GM21360 (cell line): ENCODE measurements at regions not wholly inside any gene's neighbourhood (a gene's known extent, or its start where the extent isn't known, plus 50 kb on each side); places are given as distances from the start of the nearest gene placed in this dataset.

Source experiments
- ATAC-seq: cut with Tn5 transposase; IDR thresholded peaks from one replicate; pipeline ENCODE4 v1.9.1; 2021; ENCODE audit warnings: mild to moderate bottlenecking, moderate library complexity; ENCODE audit not compliant: unreplicated experiment

GRCh38 chr10:130834573-130834972, 476.9 kb downstream of the TCERG1L start:
- no peak for ATAC-seq

GRCh38 chr10:130835068-130835467, 476.5 kb downstream of the TCERG1L start:
- ATAC-seq = no peak

- ATAC-seq = no peak
Measured at GRCh38 chr10:130836344-130836743, 475.2 kb downstream of the TCERG1L start.

GRCh38 chr10:130843051-130843653, 468.4 kb downstream of the TCERG1L start:
- no peak for ATAC-seq

GRCh38 chr10:130844310-130844709, 467.2 kb downstream of the TCERG1L start:
- ATAC-seq = no peak

GRCh38 chr10:130847170-130847569, 464.4 kb downstream of the TCERG1L start:
- no peak for ATAC-seq

GRCh38 chr10:130848855-130849254, 462.7 kb downstream of the TCERG1L start:
- no peak for ATAC-seq

- ATAC-seq = no peak
Measured at GRCh38 chr10:130854151-130854550, 457.4 kb downstream of the TCERG1L start.

GRCh38 chr10:130857631-130858295, 453.8 kb downstream of the TCERG1L start:
- ATAC-seq = no peak

GRCh38 chr10:130858626-130859025, 452.9 kb downstream of the TCERG1L start:
- no peak for ATAC-seq

- no peak for ATAC-seq
Measured at GRCh38 chr10:130859427-130859826, 452.1 kb downstream of the TCERG1L start.

- ATAC-seq = no peak
Measured at GRCh38 chr10:130862122-130862521, 449.4 kb downstream of the TCERG1L start.

GRCh38 chr10:130862626-130863025, 448.9 kb downstream of the TCERG1L start:
- ATAC-seq = no peak

GRCh38 chr10:130863044-130863443, 448.5 kb downstream of the TCERG1L start:
- no peak for ATAC-seq

GRCh38 chr10:130864961-130865818, 446.3 kb downstream of the TCERG1L start:
- no peak for ATAC-seq

- ATAC-seq = no peak
Measured at GRCh38 chr10:130866857-130867256, 444.7 kb downstream of the TCERG1L start.

- no peak for ATAC-seq
Measured at GRCh38 chr10:130867446-130868194, 443.9 kb downstream of the TCERG1L start.

- ATAC-seq = no peak
Measured at GRCh38 chr10:130869179-130869841, 442.2 kb downstream of the TCERG1L start.

- ATAC-seq = no peak
Measured at GRCh38 chr10:130871406-130871805, 440.1 kb downstream of the TCERG1L start.

GRCh38 chr10:130873636-130874035, 437.9 kb downstream of the TCERG1L start:
- no peak for ATAC-seq

GRCh38 chr10:130875116-130875515, 436.4 kb downstream of the TCERG1L start:
- ATAC-seq = no peak
